ENCODE measurements at regions not wholly inside any gene's neighbourhood (a gene's known extent, or its start where the extent isn't known, plus 50 kb on each side); places are given as distances from the start of the nearest gene placed in this dataset.
"Not testable (repeated sequence)": the region's sequence is repeated elsewhere in the genome, so short reads cannot be mapped to it uniquely, and the experiment has no call there.

DNA sequence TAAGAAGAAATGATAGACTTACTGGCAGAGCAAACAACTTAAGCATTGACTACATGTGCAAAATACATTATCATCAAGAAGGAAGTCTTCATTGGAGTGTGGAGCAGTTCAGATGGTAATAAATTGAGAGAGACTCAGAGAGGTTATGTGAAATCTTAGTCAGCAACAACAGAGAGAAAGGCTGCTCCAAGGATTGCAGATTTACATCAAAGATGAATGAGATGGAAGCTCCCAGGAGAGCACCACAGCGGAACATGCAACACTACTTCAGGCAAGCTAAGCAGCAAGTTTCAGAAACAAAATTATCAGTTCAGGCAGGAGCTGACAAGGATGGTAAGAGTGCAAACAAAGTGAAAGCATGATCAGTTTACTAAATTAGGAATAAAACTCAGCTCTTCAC, 882.3 kb downstream of the LRFN5 start:
- H3K79me2 ChIP-seq (ENCODE audit: control insufficient read depth, insufficient read depth, low read length) = no peaks in the 10 kb centered on the region
- H3K56ac ChIP-seq (ENCODE audit: low read length) = no peak overlapping the region
- H3K9ac ChIP-seq (ENCODE audit: low read length) = no peak overlapping the region
- WGBS (ENCODE audit: extremely low coverage, insufficient coverage, low lambda C conversion rate) = no CpG with 5 or more reads among the region's 1 CpG
- no peak overlapping the region for H4K8ac ChIP-seq (ENCODE audit: low read depth, low read length)
- no peak overlapping the region for H2BK15ac ChIP-seq (replicated peaks; ENCODE audit: low read depth)
- no peaks in the 10 kb centered on the region for H3K79me1 ChIP-seq (ENCODE audit: low read length)
- H3K4me2 ChIP-seq (ENCODE audit: low read length) = no peak overlapping the region
- no peak overlapping the region for H2AK5ac ChIP-seq (ENCODE audit: low read length)
- H3K27me3 ChIP-seq (ENCODE audit: insufficient read depth, low read length, poor library complexity) = no peaks in the 10 kb centered on the region
- no peak overlapping the region for H3K4ac ChIP-seq (ENCODE audit: low read depth, low read length)
- no peak overlapping the region for H3K23ac ChIP-seq (ENCODE audit: low read length)
- H3K27ac ChIP-seq (ENCODE audit: low read depth, low read length) = no peak overlapping the region
- no peak overlapping the region for H2BK5ac ChIP-seq (ENCODE audit: low read length)
- no peak overlapping the region for H3K4me3 ChIP-seq (ENCODE audit: low read length)
- H3K36me3 ChIP-seq (ENCODE audit: control insufficient read depth, insufficient read depth, low read length) = no peaks in the 10 kb centered on the region
- DNase-seq = no peak
- H4K5ac ChIP-seq (ENCODE audit: low read length) = no peak overlapping the region
- no peak overlapping the region for H3K18ac ChIP-seq (ENCODE audit: low read length)
- no peak overlapping the region for H2BK120ac ChIP-seq (ENCODE audit: low read depth, low read length)
- no peaks in the 10 kb centered on the region for H3K4me1 ChIP-seq (ENCODE audit: control insufficient read depth, low read depth, low read length)

DNA sequence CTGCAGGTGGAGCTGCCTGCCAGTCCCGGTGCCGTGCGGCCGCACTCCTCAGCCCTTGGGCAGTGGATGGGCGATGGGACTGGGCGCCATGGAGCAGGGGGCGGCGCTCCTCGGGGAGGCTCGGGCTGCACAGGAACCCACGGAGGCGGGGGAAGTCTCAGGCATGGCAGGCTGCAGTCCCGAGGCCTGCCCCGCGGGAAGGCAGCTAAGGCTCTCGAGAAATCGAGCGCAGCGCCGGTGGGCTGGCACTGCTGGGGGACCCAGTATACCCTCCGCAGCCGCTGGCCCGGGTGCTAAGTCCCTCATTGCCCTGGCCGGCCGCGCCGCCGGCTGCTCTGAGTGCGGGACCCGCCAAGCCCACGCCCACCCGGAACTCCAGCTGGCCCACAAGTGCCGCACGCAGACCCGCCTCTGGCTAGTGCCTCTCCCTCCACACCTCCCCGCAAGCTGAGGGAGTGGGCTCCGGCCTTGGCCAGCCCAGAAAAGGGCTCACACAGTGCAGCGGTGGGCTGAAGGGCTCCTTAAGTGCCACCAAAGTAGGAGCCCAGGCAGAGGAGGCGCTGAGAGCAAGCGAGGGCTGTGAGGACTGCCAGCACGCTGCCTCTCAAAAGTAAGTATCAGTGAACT, 875.8 kb downstream of the LRFN5 start:
- not testable (repeated sequence) for H3K4me2 ChIP-seq (ENCODE audit: low read length); DNase-seq; H3K18ac ChIP-seq (ENCODE audit: low read length); H3K79me2 ChIP-seq (ENCODE audit: control insufficient read depth, insufficient read depth, low read length); H4K8ac ChIP-seq (ENCODE audit: low read depth, low read length); H2BK5ac ChIP-seq (ENCODE audit: low read length); H3K9ac ChIP-seq (ENCODE audit: low read length); H2AK5ac ChIP-seq (ENCODE audit: low read length); H3K79me1 ChIP-seq (ENCODE audit: low read length); H3K4ac ChIP-seq (ENCODE audit: low read depth, low read length); H3K27me3 ChIP-seq (ENCODE audit: insufficient read depth, low read length, poor library complexity); H2BK15ac ChIP-seq (replicated peaks; ENCODE audit: low read depth); H3K4me3 ChIP-seq (ENCODE audit: low read length); H3K4me1 ChIP-seq (ENCODE audit: control insufficient read depth, low read depth, low read length); H2BK120ac ChIP-seq (ENCODE audit: low read depth, low read length); H4K5ac ChIP-seq (ENCODE audit: low read length); H3K27ac ChIP-seq (ENCODE audit: low read depth, low read length); H3K23ac ChIP-seq (ENCODE audit: low read length); H3K36me3 ChIP-seq (ENCODE audit: control insufficient read depth, insufficient read depth, low read length); H3K56ac ChIP-seq (ENCODE audit: low read length)
- no CpG with 5 or more reads among the region's 41 CpGs for WGBS (ENCODE audit: extremely low coverage, insufficient coverage, low lambda C conversion rate)

DNA sequence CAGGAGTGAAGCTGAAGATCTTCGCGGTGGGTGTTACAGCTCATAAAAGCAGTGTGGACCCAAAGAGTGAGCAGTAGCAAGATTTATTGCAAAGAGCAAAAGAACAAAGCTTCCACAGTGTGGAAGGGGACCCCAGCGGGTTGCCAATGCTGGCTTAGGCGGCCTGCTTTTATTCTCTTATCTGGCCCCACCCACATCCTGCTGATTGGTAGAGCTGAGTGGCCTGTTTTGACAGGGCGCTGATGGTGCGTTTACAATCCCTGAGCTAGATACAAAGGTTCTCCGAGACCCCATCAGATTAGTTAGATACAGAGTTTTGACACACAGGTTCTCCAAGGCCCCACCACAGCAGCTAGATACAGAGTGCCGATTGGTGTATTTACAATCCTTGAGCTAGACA, 875.0 kb downstream of the LRFN5 start:
- H2AK5ac ChIP-seq (ENCODE audit: low read length); H3K4ac ChIP-seq (ENCODE audit: low read depth, low read length); H3K27me3 ChIP-seq (ENCODE audit: insufficient read depth, low read length, poor library complexity); H3K4me2 ChIP-seq (ENCODE audit: low read length); H2BK120ac ChIP-seq (ENCODE audit: low read depth, low read length); H2BK15ac ChIP-seq (replicated peaks; ENCODE audit: low read depth); H3K18ac ChIP-seq (ENCODE audit: low read length); H3K79me2 ChIP-seq (ENCODE audit: control insufficient read depth, insufficient read depth, low read length); H3K79me1 ChIP-seq (ENCODE audit: low read length); DNase-seq; H3K9ac ChIP-seq (ENCODE audit: low read length); H4K8ac ChIP-seq (ENCODE audit: low read depth, low read length); H3K4me1 ChIP-seq (ENCODE audit: control insufficient read depth, low read depth, low read length); H3K36me3 ChIP-seq (ENCODE audit: control insufficient read depth, insufficient read depth, low read length); H4K5ac ChIP-seq (ENCODE audit: low read length); H2BK5ac ChIP-seq (ENCODE audit: low read length); H3K27ac ChIP-seq (ENCODE audit: low read depth, low read length); H3K56ac ChIP-seq (ENCODE audit: low read length); H3K4me3 ChIP-seq (ENCODE audit: low read length); H3K23ac ChIP-seq (ENCODE audit: low read length): not testable (repeated sequence)
- WGBS (ENCODE audit: extremely low coverage, insufficient coverage, low lambda C conversion rate) = no CpG with 5 or more reads among the region's 8 CpGs

DNA sequence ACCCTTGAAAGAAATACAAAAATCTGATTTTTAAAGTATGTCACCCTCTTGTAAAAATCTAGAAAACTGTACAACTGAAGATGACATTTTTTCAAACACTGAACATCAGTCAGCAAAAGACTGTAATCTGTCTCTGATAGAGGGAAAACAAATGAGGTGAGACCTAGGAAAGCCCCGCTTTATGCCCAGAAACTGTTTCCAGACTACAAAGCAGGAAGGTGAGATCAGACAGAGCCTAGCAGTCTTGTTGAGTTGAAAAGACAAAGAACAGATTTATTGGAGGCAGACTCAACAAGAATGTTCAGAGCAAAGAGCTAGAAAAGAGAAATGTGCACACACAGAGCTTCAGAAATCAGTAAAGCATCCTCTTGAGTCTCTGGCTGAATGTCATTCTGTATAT, 873.6 kb downstream of the LRFN5 start:
- H4K5ac ChIP-seq (ENCODE audit: low read length) = no peak overlapping the region
- no peak overlapping the region for H2BK120ac ChIP-seq (ENCODE audit: low read depth, low read length)
- H3K56ac ChIP-seq (ENCODE audit: low read length) = no peak overlapping the region
- no peak overlapping the region for H4K8ac ChIP-seq (ENCODE audit: low read depth, low read length)
- H3K4me2 ChIP-seq (ENCODE audit: low read length) = no peak overlapping the region
- H3K27me3 ChIP-seq (ENCODE audit: insufficient read depth, low read length, poor library complexity) = no peaks in the 10 kb centered on the region
- H3K79me2 ChIP-seq (ENCODE audit: control insufficient read depth, insufficient read depth, low read length) = no peaks in the 10 kb centered on the region
- H3K9ac ChIP-seq (ENCODE audit: low read length) = no peak overlapping the region
- no peak overlapping the region for H3K4ac ChIP-seq (ENCODE audit: low read depth, low read length)
- no peak overlapping the region for H3K23ac ChIP-seq (ENCODE audit: low read length)
- H3K79me1 ChIP-seq (ENCODE audit: low read length) = no peaks in the 10 kb centered on the region
- WGBS (ENCODE audit: extremely low coverage, insufficient coverage, low lambda C conversion rate) = no CpG with 5 or more reads among the region's 1 CpG
- no peak overlapping the region for H2BK15ac ChIP-seq (replicated peaks; ENCODE audit: low read depth)
- H2AK5ac ChIP-seq (ENCODE audit: low read length) = no peak overlapping the region
- no peak for DNase-seq
- H3K36me3 ChIP-seq (ENCODE audit: control insufficient read depth, insufficient read depth, low read length) = no peaks in the 10 kb centered on the region
- no peaks in the 10 kb centered on the region for H3K4me1 ChIP-seq (ENCODE audit: control insufficient read depth, low read depth, low read length)
- H3K18ac ChIP-seq (ENCODE audit: low read length) = no peak overlapping the region
- no peak overlapping the region for H3K4me3 ChIP-seq (ENCODE audit: low read length)
- H2BK5ac ChIP-seq (ENCODE audit: low read length) = no peak overlapping the region
- H3K27ac ChIP-seq (ENCODE audit: low read depth, low read length) = no peak overlapping the region

DNA sequence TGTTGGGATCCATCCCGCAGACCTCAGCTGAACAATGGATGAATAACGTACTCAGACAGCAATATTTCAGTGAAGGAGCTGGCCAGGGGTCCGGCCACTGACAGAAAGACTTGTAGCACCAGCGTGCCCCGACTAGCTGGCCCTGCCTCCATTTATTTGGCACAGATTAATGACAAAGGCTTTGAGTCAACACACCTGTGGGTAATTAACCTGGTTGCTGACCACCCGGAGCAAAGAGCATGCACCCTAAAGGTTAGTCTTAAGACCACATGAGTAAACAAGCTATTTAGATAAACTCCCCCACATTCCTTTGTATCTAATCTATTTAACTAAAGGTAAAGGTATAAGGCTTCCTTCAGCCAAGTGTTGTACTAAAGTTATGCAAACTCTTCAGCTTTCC, 868.6 kb downstream of the LRFN5 start:
- H4K8ac ChIP-seq (ENCODE audit: low read depth, low read length) = no peak overlapping the region
- no peaks in the 10 kb centered on the region for H3K79me2 ChIP-seq (ENCODE audit: control insufficient read depth, insufficient read depth, low read length)
- H4K5ac ChIP-seq (ENCODE audit: low read length) = no peak overlapping the region
- no peak overlapping the region for H2BK5ac ChIP-seq (ENCODE audit: low read length)
- no peak overlapping the region for H3K4me2 ChIP-seq (ENCODE audit: low read length)
- no CpG with 5 or more reads among the region's 6 CpGs for WGBS (ENCODE audit: extremely low coverage, insufficient coverage, low lambda C conversion rate)
- no peak overlapping the region for H3K18ac ChIP-seq (ENCODE audit: low read length)
- no peak overlapping the region for H3K27ac ChIP-seq (ENCODE audit: low read depth, low read length)
- no peak overlapping the region for H2AK5ac ChIP-seq (ENCODE audit: low read length)
- H3K4ac ChIP-seq (ENCODE audit: low read depth, low read length) = no peak overlapping the region
- no peaks in the 10 kb centered on the region for H3K36me3 ChIP-seq (ENCODE audit: control insufficient read depth, insufficient read depth, low read length)
- H3K9ac ChIP-seq (ENCODE audit: low read length) = no peak overlapping the region
- no peak overlapping the region for H2BK120ac ChIP-seq (ENCODE audit: low read depth, low read length)
- H2BK15ac ChIP-seq (replicated peaks; ENCODE audit: low read depth) = no peak overlapping the region
- no peak overlapping the region for H3K23ac ChIP-seq (ENCODE audit: low read length)
- H3K4me3 ChIP-seq (ENCODE audit: low read length) = no peak overlapping the region
- H3K27me3 ChIP-seq (ENCODE audit: insufficient read depth, low read length, poor library complexity) = no peaks in the 10 kb centered on the region
- H3K56ac ChIP-seq (ENCODE audit: low read length) = no peak overlapping the region
- no peaks in the 10 kb centered on the region for H3K4me1 ChIP-seq (ENCODE audit: control insufficient read depth, low read depth, low read length)
- DNase-seq = no peak
- H3K79me1 ChIP-seq (ENCODE audit: low read length) = no peaks in the 10 kb centered on the region

DNA sequence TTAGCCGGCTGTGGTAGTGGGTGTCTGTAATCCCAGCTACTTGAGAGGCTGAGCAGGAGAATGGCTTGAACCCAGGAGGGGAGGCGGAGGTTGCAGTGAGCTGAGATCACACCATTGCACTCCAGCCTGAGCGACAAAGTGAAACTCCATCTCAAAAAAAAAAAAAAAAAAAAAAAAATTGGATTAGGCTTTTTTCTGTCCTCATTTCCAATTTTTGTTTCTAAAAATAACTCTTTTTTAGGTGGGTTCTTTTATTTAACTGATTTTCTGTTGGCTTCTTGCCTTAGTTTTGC, 863.7 kb downstream of the LRFN5 start:
- Histone ChIP-seq H3K27ac (ENCODE audit: low read depth, low read length) (no peak overlapping the region), H2BK15ac (replicated peaks; ENCODE audit: low read depth) (no peak overlapping the region), H3K4me3 (ENCODE audit: low read length) (no peak overlapping the region), H3K4ac (ENCODE audit: low read depth, low read length) (no peak overlapping the region), H4K8ac (ENCODE audit: low read depth, low read length) (no peak overlapping the region), H3K36me3 (ENCODE audit: control insufficient read depth, insufficient read depth, low read length) (no peaks in the 10 kb centered on the region), H3K56ac (ENCODE audit: low read length) (no peak overlapping the region), H3K4me2 (ENCODE audit: low read length) (no peak overlapping the region), H3K9ac (ENCODE audit: low read length) (no peak overlapping the region), H2AK5ac (ENCODE audit: low read length) (no peak overlapping the region), H2BK5ac (ENCODE audit: low read length) (no peak overlapping the region), H3K18ac (ENCODE audit: low read length) (no peak overlapping the region), H3K27me3 (ENCODE audit: insufficient read depth, low read length, poor library complexity) (no peaks in the 10 kb centered on the region), H3K23ac (ENCODE audit: low read length) (no peak overlapping the region), H3K4me1 (ENCODE audit: control insufficient read depth, low read depth, low read length) (no peaks in the 10 kb centered on the region), H4K5ac (ENCODE audit: low read length) (no peak overlapping the region), H3K79me1 (ENCODE audit: low read length) (no peaks in the 10 kb centered on the region), H3K79me2 (ENCODE audit: control insufficient read depth, insufficient read depth, low read length) (no peaks in the 10 kb centered on the region), H2BK120ac (ENCODE audit: low read depth, low read length) (no peak overlapping the region)
- no CpG with 5 or more reads among the region's 3 CpGs for WGBS (ENCODE audit: extremely low coverage, insufficient coverage, low lambda C conversion rate)
- DNase-seq = no peak
